CD4-positive, alpha-beta T cell (primary cell): ENCODE measurements at regions not wholly inside any gene's neighbourhood (a gene's known extent, or its start where the extent isn't known, plus 50 kb on each side); places are given as distances from the start of the nearest gene placed in this dataset.

Experiments
- ATAC-seq: fragments of 200-7000 bp; cut with Tn5 transposase; one replicate; pipeline ENCODE4 v1.10.0; 2022; ENCODE audit warnings: mild to moderate bottlenecking; ENCODE audit not compliant: poor library complexity
- CTCF ChIA-PET: fragments of 350-600 bp; sonication (Branson Sonifier 250); formaldehyde crosslinking; loops from one replicate; lab custom pipeline; 2021; ENCODE audit warnings: antibody characterized with exemption, inconsistent platforms; lab: Charles Lee
- POLR2A ChIA-PET: fragments of 350-600 bp; sonication (Branson Sonifier 250); formaldehyde crosslinking; loops from one replicate; lab custom pipeline; 2021; ENCODE audit warnings: antibody characterized with exemption, inconsistent platforms; lab: Charles Lee
- DNase-seq, 14 experiments: peaks; one replicate each; pipeline ENCODE4 v3.0.0-alpha.2; 2013 to 2020; ENCODE audit warnings: mixed read lengths in 2 of 14
- H3K27ac ChIP-seq, 2 donors: one replicate each; pipeline versions ENCODE4 v1.5.1 to v1.7.0; 2013; ENCODE audit warnings: low read length in 2 of 2, low read depth in 1 of 2, mild to moderate bottlenecking in 1 of 2
- H3K27me3 ChIP-seq, 2 experiments: 1 replicate in 1 of 2; 2 replicates in 1 of 2; pipeline versions ENCODE4 v1.6.1 to v1.7.0; 2013; ENCODE audit warnings: low read length in 2 of 2, control low read depth in 1 of 2, mild to moderate bottlenecking in 1 of 2, moderate library complexity in 1 of 2; ENCODE audit not compliant: insufficient read depth in 2 of 2, control insufficient read depth in 1 of 2
- H3K36me3 ChIP-seq: one replicate; pipeline ENCODE4 v1.6.1; 2013; ENCODE audit warnings: low read length, control low read depth; ENCODE audit not compliant: insufficient read depth
- H3K4me1 ChIP-seq: one replicate; pipeline ENCODE4 v1.6.1; 2013; ENCODE audit warnings: low read length, control low read depth; ENCODE audit not compliant: insufficient read depth
- H3K4me3 ChIP-seq: one replicate; pipeline ENCODE4 v1.5.1; 2013; ENCODE audit warnings: mild to moderate bottlenecking, low read length, moderate library complexity
- H3K9me3 ChIP-seq, 2 experiments: 1 replicate in 1 of 2; 2 replicates in 1 of 2; pipeline versions ENCODE4 v1.6.1 to v1.7.0; 2013; ENCODE audit warnings: low read length in 2 of 2, mild to moderate bottlenecking in 2 of 2, control low read depth in 1 of 2, moderate library complexity in 1 of 2; ENCODE audit not compliant: control insufficient read depth in 1 of 2, insufficient read depth in 1 of 2
- H3K27ac Mint-ChIP-seq: one replicate; pipeline ENCODE4 v1.8.0; 2020; ENCODE audit warnings: mixed read lengths
- H3K27me3 Mint-ChIP-seq: one replicate; pipeline ENCODE4 v1.8.0; 2021; ENCODE audit warnings: mixed read lengths
- H3K36me3 Mint-ChIP-seq: one replicate; pipeline ENCODE4 v1.8.0; 2021; ENCODE audit warnings: low read depth, mixed read lengths
- H3K4me1 Mint-ChIP-seq: one replicate; pipeline ENCODE4 v1.8.0; 2021; ENCODE audit warnings: low read depth, mixed read lengths
- H3K4me3 Mint-ChIP-seq: one replicate; pipeline ENCODE4 v1.8.0; 2020; ENCODE audit warnings: mild to moderate bottlenecking, mixed read lengths
- H3K9me3 Mint-ChIP-seq: one replicate; pipeline ENCODE4 v1.8.0; 2020; ENCODE audit warnings: mixed read lengths
- CTCF ChIP-seq: fragments of 200-600 bp; IDR thresholded peaks from one replicate; pipeline ENCODE4 v1.8.0; 2022; ENCODE audit warnings: antibody characterized with exemption, mild to moderate bottlenecking
- intact Hi-C, 2 experiments: fragments of 100-400 bp; cut with DNase I in 1 of 2; cut with micrococcal nuclease in 1 of 2; formaldehyde crosslinking; loops; one replicate each; pipeline versions ENCODE4 v1.15.1 to v1.9.0; 2023 to 2025; cut with DNase I, micrococcal nuclease

- no peak for TF ChIP-seq CTCF
- no peaks in the 10 kb centered on the region for H3K27me3 Mint-ChIP-seq
- H3K9me3 Mint-ChIP-seq: no peaks in the 10 kb centered on the region
- intact Hi-C loops: no loop called here
- no peak overlapping the region for H3K27ac Mint-ChIP-seq
- no peaks in the 10 kb centered on the region for H3K4me1 Mint-ChIP-seq
- Histone ChIP-seq H3K4me3 (no peak overlapping the region), H3K27ac (no peak overlapping the region), H3K9me3 (no peaks in the 10 kb centered on the region), H3K4me1 (no peaks in the 10 kb centered on the region), H3K36me3 (no peaks in the 10 kb centered on the region), H3K27me3 (no peaks in the 10 kb centered on the region)
- POLR2A ChIA-PET: no interaction called here
- CTCF ChIA-PET: no interaction called here
- no peak overlapping the region for H3K4me3 Mint-ChIP-seq
- ATAC-seq (no peak), DNase-seq (no peak)
- H3K36me3 Mint-ChIP-seq: no peaks in the 10 kb centered on the region
Measured at GRCh38 chr4:137952116-137952515, 290.0 kb downstream of the SLC7A11 start.

- ATAC-seq (no peak), DNase-seq (no peak)
- TF ChIP-seq CTCF: no peak
- H3K27me3 Mint-ChIP-seq: no peaks in the 10 kb centered on the region
- no peaks in the 10 kb centered on the region for H3K4me1 Mint-ChIP-seq
- H3K27ac ChIP-seq: no peak overlapping the region
- H3K36me3 Mint-ChIP-seq: no peaks in the 10 kb centered on the region
- no peaks in the 10 kb centered on the region for H3K9me3 ChIP-seq
- H3K4me1 ChIP-seq: no peaks in the 10 kb centered on the region
- H3K27me3 ChIP-seq: no peaks in the 10 kb centered on the region
- ChIA-PET POLR2A (no interaction called here), CTCF (no interaction called here)
- no peaks in the 10 kb centered on the region for H3K36me3 ChIP-seq
- H3K4me3 ChIP-seq: no peak overlapping the region
- no peak overlapping the region for H3K4me3 Mint-ChIP-seq
- peaks cover 2% of the 10 kb centered on the region for H3K9me3 Mint-ChIP-seq
- no peak overlapping the region for H3K27ac Mint-ChIP-seq
- intact Hi-C loops: no loop called here
Measured at GRCh38 chr4:137950286-137950685, 291.9 kb downstream of the SLC7A11 start.

GRCh38 chr4:137949746-137950145 lies 292.4 kb downstream of the SLC7A11 start:
- CTCF ChIA-PET: no interaction called here
- Histone ChIP-seq H3K9me3 (no peaks in the 10 kb centered on the region), H3K4me3 (no peak overlapping the region), H3K4me1 (no peaks in the 10 kb centered on the region), H3K27me3 (no peaks in the 10 kb centered on the region), H3K27ac (no peak overlapping the region), H3K36me3 (no peaks in the 10 kb centered on the region)
- Mint-ChIP-seq H3K4me1 (no peaks in the 10 kb centered on the region), H3K4me3 (no peak overlapping the region), H3K9me3 (peaks cover 2% of the 10 kb centered on the region), H3K27me3 (no peaks in the 10 kb centered on the region), H3K36me3 (no peaks in the 10 kb centered on the region), H3K27ac (no peak overlapping the region)
- intact Hi-C loops: no loop called here
- ATAC-seq (no peak), DNase-seq (no peak)
- POLR2A ChIA-PET: no interaction called here
- TF ChIP-seq CTCF: no peak
